ENCODE measurements at regions not wholly inside any gene's neighbourhood (a gene's known extent, or its start where the extent isn't known, plus 50 kb on each side); places are given as distances from the start of the nearest gene placed in this dataset.

DNA sequence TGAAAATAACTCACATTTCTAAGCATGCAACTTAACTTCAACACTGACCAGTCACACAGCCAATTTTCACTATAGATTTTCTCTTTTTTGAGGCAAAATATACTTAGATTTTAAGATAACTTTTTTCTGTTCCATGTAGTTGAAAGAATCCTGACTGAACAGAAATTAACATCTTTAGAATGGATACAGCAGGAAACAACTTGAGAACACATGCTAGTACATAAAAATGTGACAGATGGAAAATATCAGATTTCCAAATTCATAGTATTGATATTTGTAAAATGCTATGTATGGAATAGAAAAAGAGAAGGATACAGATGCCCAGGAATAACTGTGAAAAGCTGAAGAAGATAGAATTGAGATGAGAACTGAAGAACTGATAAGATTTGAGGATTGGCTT is 1270.6 kb downstream of the KCNT2 start:
- TF ChIP-seq, protein P1, sequence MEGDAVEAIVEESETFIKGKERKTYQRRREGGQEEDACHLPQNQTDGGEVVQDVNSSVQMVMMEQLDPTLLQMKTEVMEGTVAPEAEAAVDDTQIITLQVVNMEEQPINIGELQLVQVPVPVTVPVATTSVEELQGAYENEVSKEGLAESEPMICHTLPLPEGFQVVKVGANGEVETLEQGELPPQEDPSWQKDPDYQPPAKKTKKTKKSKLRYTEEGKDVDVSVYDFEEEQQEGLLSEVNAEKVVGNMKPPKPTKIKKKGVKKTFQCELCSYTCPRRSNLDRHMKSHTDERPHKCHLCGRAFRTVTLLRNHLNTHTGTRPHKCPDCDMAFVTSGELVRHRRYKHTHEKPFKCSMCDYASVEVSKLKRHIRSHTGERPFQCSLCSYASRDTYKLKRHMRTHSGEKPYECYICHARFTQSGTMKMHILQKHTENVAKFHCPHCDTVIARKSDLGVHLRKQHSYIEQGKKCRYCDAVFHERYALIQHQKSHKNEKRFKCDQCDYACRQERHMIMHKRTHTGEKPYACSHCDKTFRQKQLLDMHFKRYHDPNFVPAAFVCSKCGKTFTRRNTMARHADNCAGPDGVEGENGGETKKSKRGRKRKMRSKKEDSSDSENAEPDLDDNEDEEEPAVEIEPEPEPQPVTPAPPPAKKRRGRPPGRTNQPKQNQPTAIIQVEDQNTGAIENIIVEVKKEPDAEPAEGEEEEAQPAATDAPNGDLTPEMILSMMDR (conservative IDR thresholded peaks at IDR 0.05; ENCODE audit: low read length), result no peak
- no peak for TF ChIP-seq EZH2phosphoT487 (IDR thresholded peaks at IDR 0.05; ENCODE audit: borderline replicate concordance, low read depth, low read length)
